ENCODE measurements at regions not wholly inside any gene's neighbourhood (a gene's known extent, or its start where the extent isn't known, plus 50 kb on each side); places are given as distances from the start of the nearest gene placed in this dataset.

GRCh38 chr7:130963339-130963738, 229.3 kb upstream of the KLF14 start:
- H3K4me3 ChIP-seq (ENCODE audit: low read depth, low read length), result no peak overlapping the region
- ChIA-PET CTCF (interaction anchor here (1.7 to 3.9 kb wide), 2 partner anchors 19 to 66 kb away, joined by 5 to 16 read pairs; no protein-coding TSS in a partner anchor), POLR2A (no interaction called here)
- TF ChIP-seq ZSCAN16 (tag by site-specific recombination; IDR thresholded peaks at IDR 0.05) (no peak), GFI1B (tag by site-specific recombination; IDR thresholded peaks at IDR 0.05) (no peak), ZSCAN4 (tag by site-specific recombination; IDR thresholded peaks at IDR 0.05) (no peak), ZFP41 (tag by site-specific recombination; IDR thresholded peaks at IDR 0.05; ENCODE audit: borderline replicate concordance) (no peak), KLF8 (tag by site-specific recombination; IDR thresholded peaks at IDR 0.05) (no peak), ZNF670 (tag by site-specific recombination; IDR thresholded peaks at IDR 0.05; ENCODE audit: low read depth) (no peak), ZNF660 (tag by site-specific recombination; IDR thresholded peaks at IDR 0.05) (no peak), ZNF266 (tag by site-specific recombination; IDR thresholded peaks at IDR 0.05; ENCODE audit: low read depth) (no peak), ZBTB21 (tag by site-specific recombination; IDR thresholded peaks at IDR 0.05) (no peak), PRDM2 (tag by site-specific recombination; IDR thresholded peaks at IDR 0.05; ENCODE audit: borderline replicate concordance) (no peak), ZNF561 (tag by site-specific recombination; IDR thresholded peaks at IDR 0.05; ENCODE audit: borderline replicate concordance) (no peak), PATZ1 (tag by site-specific recombination; IDR thresholded peaks at IDR 0.05) (no peak), ZNF404 (tag by site-specific recombination; IDR thresholded peaks at IDR 0.05) (no peak), ZBTB20 (tag by site-specific recombination; IDR thresholded peaks at IDR 0.05) (no peak)
- no peaks in the 10 kb centered on the region for H3K4me1 ChIP-seq (ENCODE audit: control insufficient read depth, insufficient read depth, low read length)
- H3K27ac ChIP-seq (ENCODE audit: extremely low read depth, low read depth, low read length), result no peak overlapping the region
- H3K36me3 ChIP-seq (ENCODE audit: control insufficient read depth in 2 of 2, insufficient read depth in 1 of 2, low read length in 2 of 2), result no peaks in the 10 kb centered on the region
- no peaks in the 10 kb centered on the region for H3K9me3 ChIP-seq (ENCODE audit: control insufficient read depth, insufficient read depth, low read depth, low read length)

GRCh38 chr7:130965515-130965914, 231.5 kb upstream of the KLF14 start:
- Histone ChIP-seq H3K27ac (ENCODE audit: extremely low read depth, low read depth, low read length) (no peak overlapping the region), H3K4me1 (ENCODE audit: control insufficient read depth, insufficient read depth, low read length) (no peaks in the 10 kb centered on the region), H3K4me3 (ENCODE audit: low read depth, low read length) (no peak overlapping the region), H3K9me3 (ENCODE audit: control insufficient read depth, insufficient read depth, low read depth, low read length) (no peaks in the 10 kb centered on the region), H3K36me3 (ENCODE audit: control insufficient read depth in 2 of 2, insufficient read depth in 1 of 2, low read length in 2 of 2) (no peaks in the 10 kb centered on the region)
- TF ChIP-seq ZNF155 (tag by site-specific recombination; IDR thresholded peaks at IDR 0.05) (no peak), ZNF580 (tag by site-specific recombination; IDR thresholded peaks at IDR 0.05) (no peak), ZNF473 (tag by site-specific recombination; IDR thresholded peaks at IDR 0.05) (no peak), ZNF223 (tag by site-specific recombination; IDR thresholded peaks at IDR 0.05) (no peak), ZNF785 (tag by site-specific recombination; IDR thresholded peaks at IDR 0.05) (no peak), TCF7L2 (IDR thresholded peaks at IDR 0.05; ENCODE audit: borderline replicate concordance, low read depth, low read length) (no peak)
- POLR2A ChIA-PET, result interaction anchor here (0.6 kb wide), 1 partner anchor 1605 kb away, joined by 6 read pairs; no protein-coding TSS in a partner anchor
- CTCF ChIA-PET, result interaction anchor here (0.6 to 3.9 kb wide), 2 partner anchors 17 to 43 kb away, joined by 3 to 16 read pairs; no protein-coding TSS in a partner anchor

Measured in HEK293 (cell line).